Astrocyte (in vitro differentiated cells and primary cell): ENCODE measurements at regions not wholly inside any gene's neighbourhood (a gene's known extent, or its start where the extent isn't known, plus 50 kb on each side); places are given as distances from the start of the nearest gene placed in this dataset.

Experiments used
- CTCF ChIP-seq: IDR thresholded peaks from 2 replicates; pipeline ENCODE4 v1.5.1; 2011; ENCODE audit warnings: low read depth, mild to moderate bottlenecking, inconsistent platforms, low read length, moderate library complexity; ENCODE audit not compliant: insufficient read depth
- EZH2 ChIP-seq: IDR thresholded peaks from 2 replicates; pipeline ENCODE4 v1.6.1; 2012; ENCODE audit warnings: mild to moderate bottlenecking, low read length, inconsistent platforms; ENCODE audit not compliant: insufficient read depth

GRCh38 chr11:45021001-45021400 is 70.3 kb upstream of the TP53I11 start:
- TF ChIP-seq CTCF (no peak), EZH2 (no peak)
